Tibial nerve (tissue), 3 donors: ENCODE measurements at regions not wholly inside any gene's neighbourhood (a gene's known extent, or its start where the extent isn't known, plus 50 kb on each side); places are given as distances from the start of the nearest gene placed in this dataset.

Experiments
- POLR2A ChIP-seq, 2 donors: fragments of 450-650 bp; IDR thresholded peaks; one replicate each; pipeline ENCODE4 v1.6.1; 2017; ENCODE audit warnings: antibody characterized with exemption in 2 of 2, mild to moderate bottlenecking in 2 of 2, moderate library complexity in 2 of 2
- TF ChIP-seq, protein P1 (sequence below), 5 experiments: fragments of 200-600 bp in 3 of 5; fragments of 450-650 bp in 2 of 5; sonication (generic) in 3 of 5; IDR thresholded peaks; one replicate each; pipeline ENCODE4 v1.5.1; 2016 to 2019; ENCODE audit warnings: antibody characterized with exemption in 5 of 5, mild to moderate bottlenecking in 3 of 5, moderate library complexity in 2 of 5

DNA sequence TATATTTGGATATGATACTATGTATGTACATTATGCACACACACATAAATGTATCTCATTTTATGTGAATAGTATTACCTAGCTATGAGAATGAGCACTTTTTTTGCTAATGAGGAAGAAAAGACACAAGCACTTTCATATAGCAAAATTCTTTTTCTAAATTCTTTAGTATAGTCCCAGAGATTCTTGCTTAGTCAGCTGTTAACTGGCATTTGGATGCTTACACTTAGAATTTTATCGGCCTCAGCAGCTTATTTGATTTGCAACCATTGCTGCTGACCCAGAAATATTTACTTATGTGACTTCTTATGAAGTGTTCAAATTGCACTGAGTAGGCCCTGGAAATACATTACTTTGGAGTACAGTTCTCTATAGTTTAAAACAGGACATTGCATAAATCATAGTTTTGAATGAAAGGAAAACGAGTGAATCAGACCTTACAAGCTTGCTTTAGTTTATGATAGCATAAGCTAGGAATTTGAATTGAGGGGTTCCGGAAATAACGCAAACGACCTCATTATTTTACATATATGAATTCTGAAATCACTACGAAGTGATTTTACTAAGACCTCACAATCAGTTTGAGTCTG lies 653.9 kb upstream of the NEGR1 start:
- no peak for TF ChIP-seq POLR2A (IDR thresholded peaks at IDR 0.05)
- TF ChIP-seq, protein P1, sequence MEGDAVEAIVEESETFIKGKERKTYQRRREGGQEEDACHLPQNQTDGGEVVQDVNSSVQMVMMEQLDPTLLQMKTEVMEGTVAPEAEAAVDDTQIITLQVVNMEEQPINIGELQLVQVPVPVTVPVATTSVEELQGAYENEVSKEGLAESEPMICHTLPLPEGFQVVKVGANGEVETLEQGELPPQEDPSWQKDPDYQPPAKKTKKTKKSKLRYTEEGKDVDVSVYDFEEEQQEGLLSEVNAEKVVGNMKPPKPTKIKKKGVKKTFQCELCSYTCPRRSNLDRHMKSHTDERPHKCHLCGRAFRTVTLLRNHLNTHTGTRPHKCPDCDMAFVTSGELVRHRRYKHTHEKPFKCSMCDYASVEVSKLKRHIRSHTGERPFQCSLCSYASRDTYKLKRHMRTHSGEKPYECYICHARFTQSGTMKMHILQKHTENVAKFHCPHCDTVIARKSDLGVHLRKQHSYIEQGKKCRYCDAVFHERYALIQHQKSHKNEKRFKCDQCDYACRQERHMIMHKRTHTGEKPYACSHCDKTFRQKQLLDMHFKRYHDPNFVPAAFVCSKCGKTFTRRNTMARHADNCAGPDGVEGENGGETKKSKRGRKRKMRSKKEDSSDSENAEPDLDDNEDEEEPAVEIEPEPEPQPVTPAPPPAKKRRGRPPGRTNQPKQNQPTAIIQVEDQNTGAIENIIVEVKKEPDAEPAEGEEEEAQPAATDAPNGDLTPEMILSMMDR (IDR thresholded peaks at IDR 0.05): no peak
